ENCODE measurements at regions not wholly inside any gene's neighbourhood (a gene's known extent, or its start where the extent isn't known, plus 50 kb on each side); places are given as distances from the start of the nearest gene placed in this dataset.

GRCh38 chr7:84844771-84845170 is 342.1 kb downstream of the SEMA3D start:
- TF ChIP-seq OSR1 (CRISPR knock-in tag; IDR thresholded peaks at IDR 0.05) = no peak
- no peak for TF ChIP-seq CSRNP3 (CRISPR knock-in tag; IDR thresholded peaks at IDR 0.05)
- no peak for TF ChIP-seq ZFP3 (CRISPR knock-in tag; IDR thresholded peaks at IDR 0.05)
- no peak for TF ChIP-seq CREB5 (CRISPR knock-in tag; IDR thresholded peaks at IDR 0.05; ENCODE audit: low read depth)
- no peak for TF ChIP-seq ISL1 (CRISPR knock-in tag; IDR thresholded peaks at IDR 0.05)
- no peak for TF ChIP-seq GLIS3 (CRISPR knock-in tag; IDR thresholded peaks at IDR 0.05)
- no peak for TF ChIP-seq ZNF70 (CRISPR knock-in tag; IDR thresholded peaks at IDR 0.05)
- no peak for TF ChIP-seq ZFP30 (CRISPR knock-in tag; IDR thresholded peaks at IDR 0.05)
- ATAC-seq = no peak

- no peak for ATAC-seq
- TF ChIP-seq CREB5 (CRISPR knock-in tag; IDR thresholded peaks at IDR 0.05; ENCODE audit: low read depth) (no peak), PATZ1 (CRISPR knock-in tag; IDR thresholded peaks at IDR 0.05; ENCODE audit: borderline replicate concordance) (no peak), CSDC2 (CRISPR knock-in tag; IDR thresholded peaks at IDR 0.05) (no peak), ZC3H10 (CRISPR knock-in tag; IDR thresholded peaks at IDR 0.05) (no peak), ZNF565 (CRISPR knock-in tag; conservative IDR thresholded peaks at IDR 0.05; ENCODE audit: low read depth) (no peak)
Measured at GRCh38 chr7:84841809-84842208, 345.0 kb downstream of the SEMA3D start.

- TF ChIP-seq ARNTL (CRISPR knock-in tag; IDR thresholded peaks at IDR 0.05; ENCODE audit: borderline replicate concordance, low read depth) (no peak), PPARA (CRISPR knock-in tag; IDR thresholded peaks at IDR 0.05; ENCODE audit: borderline replicate concordance) (no peak), TSHZ2 (CRISPR knock-in tag; IDR thresholded peaks at IDR 0.05) (no peak), ZFP3 (CRISPR knock-in tag; IDR thresholded peaks at IDR 0.05) (no peak), BACH2 (CRISPR knock-in tag; IDR thresholded peaks at IDR 0.05; ENCODE audit: borderline replicate concordance) (no peak), GLIS3 (CRISPR knock-in tag; IDR thresholded peaks at IDR 0.05) (no peak), OSR1 (CRISPR knock-in tag; IDR thresholded peaks at IDR 0.05) (no peak), ZNF8 (CRISPR knock-in tag; IDR thresholded peaks at IDR 0.05) (no peak), CREB5 (CRISPR knock-in tag; IDR thresholded peaks at IDR 0.05; ENCODE audit: low read depth) (no peak), PATZ1 (CRISPR knock-in tag; IDR thresholded peaks at IDR 0.05; ENCODE audit: borderline replicate concordance) (no peak), SNAI2 (CRISPR knock-in tag; IDR thresholded peaks at IDR 0.05) (no peak), ZNF70 (CRISPR knock-in tag; IDR thresholded peaks at IDR 0.05) (no peak), TCF4 (CRISPR knock-in tag; IDR thresholded peaks at IDR 0.05; ENCODE audit: borderline replicate concordance) (no peak), POU6F1 (CRISPR knock-in tag; IDR thresholded peaks at IDR 0.05; ENCODE audit: borderline replicate concordance, low read depth) (no peak), ESRRG (CRISPR knock-in tag; IDR thresholded peaks at IDR 0.05) (no peak)
- no peak for ATAC-seq
Measured at GRCh38 chr7:84838857-84839256, 348.0 kb downstream of the SEMA3D start.
